Middle frontal gyrus (tissue), 1 donor: ENCODE measurements at regions not wholly inside any gene's neighbourhood (a gene's known extent, or its start where the extent isn't known, plus 50 kb on each side); places are given as distances from the start of the nearest gene placed in this dataset.
"Not testable (repeated sequence)": the region's sequence is repeated elsewhere in the genome, so short reads cannot be mapped to it uniquely, and the experiment has no call there.

Source experiments
- DNase-seq: peaks from one replicate; pipeline ENCODE4 v3.0.0-alpha.2; 2015; ENCODE audit warnings: low spot score; ENCODE audit errors: extremely low spot score

DNA sequence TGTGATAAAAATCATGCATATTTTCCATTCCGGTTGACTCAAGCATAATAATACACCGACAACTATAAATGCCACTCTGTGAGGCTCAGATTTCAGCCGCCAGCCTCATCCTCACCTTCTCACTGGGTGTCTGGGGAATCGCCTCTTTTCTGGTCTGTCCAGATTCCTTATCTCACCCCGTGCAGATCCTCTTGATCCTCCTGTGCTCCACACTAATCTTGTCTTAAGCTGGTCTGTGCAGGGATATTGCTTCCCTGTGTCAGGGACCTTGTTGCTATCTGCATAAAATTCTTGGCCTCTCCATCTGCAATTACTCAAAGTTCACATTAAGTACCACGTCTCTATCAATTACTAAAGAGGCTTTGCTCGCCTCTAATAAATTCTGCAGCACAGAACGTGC lies 116.6 kb upstream of the SPACA7 start:
- no peak for DNase-seq

GRCh38 chr13:112260108-112261055 lies 115.8 kb upstream of the SPACA7 start:
- DNase-seq = no peak

DNA sequence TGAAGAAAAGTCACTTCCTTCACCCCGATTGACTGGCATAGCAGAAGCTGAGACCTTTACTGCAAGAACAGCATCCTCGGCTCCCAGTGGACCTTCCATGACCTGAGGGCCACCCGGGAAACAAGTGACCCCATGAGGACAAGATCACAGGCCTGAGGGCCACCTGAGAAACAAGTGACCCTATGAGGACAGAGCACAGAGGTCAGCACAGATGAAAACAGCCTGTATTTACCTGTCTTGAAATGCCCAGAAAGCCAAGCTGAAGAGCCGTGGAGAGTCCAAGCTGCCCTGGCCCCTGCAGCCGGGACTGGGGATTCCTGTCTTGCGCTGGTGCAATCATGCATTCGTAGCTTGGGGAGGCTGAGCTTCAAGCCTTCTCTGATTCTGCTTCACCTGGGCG lies 114.2 kb upstream of the SPACA7 start:
- DNase-seq = no peak

- DNase-seq = no peak
These were observed 113.0 kb upstream of the SPACA7 start for GRCh38 chr13:112263152-112263551.

- no peak for DNase-seq
These were observed 108.5 kb upstream of the SPACA7 start for GRCh38 chr13:112267660-112268059.

DNA sequence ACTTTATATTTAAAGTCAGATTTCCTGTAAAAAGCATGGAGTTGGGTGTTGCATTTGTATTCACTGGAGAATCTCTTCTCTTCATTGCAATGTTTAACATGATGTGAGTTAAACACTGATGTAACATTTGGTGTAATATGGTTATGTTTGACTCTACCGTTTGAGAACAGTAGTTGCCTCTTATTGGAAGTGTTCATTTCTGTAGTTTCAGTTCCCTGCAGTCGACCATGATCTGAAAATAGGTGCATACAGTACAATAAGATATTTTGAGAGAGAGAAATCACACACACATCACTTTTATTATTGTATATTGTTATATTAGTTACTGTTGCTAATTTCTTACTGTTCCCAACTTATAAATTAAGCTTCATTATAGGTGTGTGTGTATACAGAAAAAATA lies 105.2 kb upstream of the SPACA7 start:
- no peak for DNase-seq

GRCh38 chr13:112286733-112287132 lies 89.4 kb upstream of the SPACA7 start:
- DNase-seq = not testable (repeated sequence)

- DNase-seq = no peak
These were observed 55.9 kb upstream of the SPACA7 start for GRCh38 chr13:112320303-112320702.

- DNase-seq = no peak
These were observed 53.6 kb upstream of the SPACA7 start for GRCh38 chr13:112322557-112322956.

DNA sequence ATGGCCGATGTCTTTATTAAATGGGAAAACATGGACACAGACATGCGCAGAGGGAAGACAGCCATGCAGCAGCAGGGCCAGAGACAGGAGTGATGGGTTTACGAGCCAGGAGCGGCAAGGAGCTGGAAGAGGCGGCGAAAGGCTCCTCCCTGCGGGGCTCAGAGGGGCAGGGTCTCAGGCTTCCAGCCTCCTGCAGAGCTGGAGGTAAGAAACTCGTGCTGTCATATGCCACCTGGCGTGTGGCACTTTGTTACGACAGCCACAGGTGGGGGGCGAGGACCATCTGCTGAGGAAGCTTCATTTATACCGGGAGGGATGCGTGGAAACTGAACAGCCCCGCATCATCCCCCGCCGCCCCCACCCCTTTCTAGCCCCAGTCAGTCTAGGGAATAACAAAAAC lies 52.0 kb upstream of the SPACA7 start:
- DNase-seq = no peak

DNA sequence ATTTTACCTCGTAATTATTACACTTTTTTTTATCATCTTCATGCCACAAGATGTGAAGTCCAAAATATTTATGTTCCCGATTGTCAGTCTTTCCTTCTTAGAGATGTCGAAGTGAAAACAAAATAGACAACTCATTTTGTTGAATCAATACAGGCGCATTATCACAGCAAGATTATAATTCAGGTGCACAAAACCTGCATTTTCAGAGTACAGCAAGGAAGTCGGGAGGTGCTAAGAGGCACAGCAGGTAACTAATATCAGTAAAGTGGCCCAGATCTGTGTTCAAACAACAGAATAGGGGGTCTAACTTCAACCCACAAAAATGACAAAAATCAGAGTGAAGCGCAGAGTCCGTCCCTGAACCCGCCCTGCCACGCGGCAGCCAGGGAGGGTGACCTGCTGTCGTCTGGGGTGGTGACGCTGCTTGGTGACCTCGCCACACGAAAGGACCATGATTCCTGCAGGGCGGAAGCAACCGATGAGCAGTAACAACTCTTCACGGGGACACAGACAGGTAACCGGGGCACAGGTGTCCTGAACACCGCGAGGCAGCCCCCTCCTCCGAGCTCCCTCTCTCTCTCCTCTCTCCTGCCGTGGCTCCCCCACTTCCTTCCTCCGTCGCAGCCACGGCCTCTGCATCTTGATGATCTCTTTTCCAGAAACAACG lies 50.9 kb upstream of the SPACA7 start:
- DNase-seq = no peak

DNA sequence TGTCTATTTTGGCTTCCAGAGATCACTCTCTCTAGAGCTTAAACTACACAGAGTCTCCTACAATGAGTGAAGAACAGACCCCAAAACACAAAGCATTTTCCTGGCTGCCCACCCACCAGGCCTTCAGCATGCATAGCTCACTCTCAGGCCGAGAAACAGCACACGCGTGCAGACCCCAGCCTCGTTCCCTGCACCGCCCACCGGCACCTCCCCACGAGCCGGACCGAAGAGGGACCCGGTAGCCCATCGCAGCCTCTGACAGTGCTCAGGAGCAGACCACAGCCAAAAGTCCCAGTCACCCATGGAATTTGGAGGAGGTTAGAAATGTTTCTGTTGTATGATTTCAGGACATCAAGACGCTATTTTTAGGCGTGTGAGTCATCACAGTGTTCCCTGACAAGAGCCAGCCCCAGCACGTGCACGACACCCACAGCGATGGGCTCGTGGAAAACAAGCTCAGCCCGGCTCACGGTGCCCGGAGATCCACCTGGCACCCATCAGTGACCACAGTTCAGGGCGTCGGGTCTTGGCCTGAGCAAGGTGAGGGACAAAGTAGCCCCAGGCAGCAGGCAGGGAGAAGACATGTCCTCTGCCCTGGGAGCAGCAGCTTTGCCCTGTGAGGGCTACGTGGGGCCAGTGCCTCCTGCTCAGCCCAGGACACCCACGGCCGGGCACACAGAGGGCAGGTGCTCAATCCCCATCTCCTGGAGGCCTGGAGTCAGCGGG lies 50.1 kb upstream of the SPACA7 start:
- DNase-seq = no peak
